Coronary artery (tissue), 2 donors: ENCODE measurements at regions not wholly inside any gene's neighbourhood (a gene's known extent, or its start where the extent isn't known, plus 50 kb on each side); places are given as distances from the start of the nearest gene placed in this dataset.
"Not testable (repeated sequence)": the region's sequence is repeated elsewhere in the genome, so short reads cannot be mapped to it uniquely, and the experiment has no call there.

ENCODE experiments used
- DNase-seq: peaks from one replicate; pipeline ENCODE4 v3.0.0-alpha.2; 2017; ENCODE audit warnings: low spot score
- H3K27ac ChIP-seq, 2 donors: fragments of 200-600 bp; sonication (generic); one replicate each; pipeline ENCODE4 v1.5.1; 2016 to 2019
- H3K4me3 ChIP-seq: fragments of 200-600 bp; sonication (generic); 2 replicates; pipeline ENCODE4 v1.5.1; 2016; ENCODE audit warnings: mild to moderate bottlenecking, moderate library complexity
- TF ChIP-seq, protein P1 (sequence below): fragments of 200-600 bp; sonication (generic); IDR thresholded peaks from one replicate; pipeline ENCODE4 v1.5.1; 2019; ENCODE audit warnings: antibody characterized with exemption

GRCh38 chr12:89770391-89770790 is 61.8 kb upstream of the ATP2B1 start:
- H3K4me3 ChIP-seq = no peak overlapping the region
- TF ChIP-seq, protein P1, sequence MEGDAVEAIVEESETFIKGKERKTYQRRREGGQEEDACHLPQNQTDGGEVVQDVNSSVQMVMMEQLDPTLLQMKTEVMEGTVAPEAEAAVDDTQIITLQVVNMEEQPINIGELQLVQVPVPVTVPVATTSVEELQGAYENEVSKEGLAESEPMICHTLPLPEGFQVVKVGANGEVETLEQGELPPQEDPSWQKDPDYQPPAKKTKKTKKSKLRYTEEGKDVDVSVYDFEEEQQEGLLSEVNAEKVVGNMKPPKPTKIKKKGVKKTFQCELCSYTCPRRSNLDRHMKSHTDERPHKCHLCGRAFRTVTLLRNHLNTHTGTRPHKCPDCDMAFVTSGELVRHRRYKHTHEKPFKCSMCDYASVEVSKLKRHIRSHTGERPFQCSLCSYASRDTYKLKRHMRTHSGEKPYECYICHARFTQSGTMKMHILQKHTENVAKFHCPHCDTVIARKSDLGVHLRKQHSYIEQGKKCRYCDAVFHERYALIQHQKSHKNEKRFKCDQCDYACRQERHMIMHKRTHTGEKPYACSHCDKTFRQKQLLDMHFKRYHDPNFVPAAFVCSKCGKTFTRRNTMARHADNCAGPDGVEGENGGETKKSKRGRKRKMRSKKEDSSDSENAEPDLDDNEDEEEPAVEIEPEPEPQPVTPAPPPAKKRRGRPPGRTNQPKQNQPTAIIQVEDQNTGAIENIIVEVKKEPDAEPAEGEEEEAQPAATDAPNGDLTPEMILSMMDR = no peak
- DNase-seq = no peak
- no peak overlapping the region for H3K27ac ChIP-seq

DNA sequence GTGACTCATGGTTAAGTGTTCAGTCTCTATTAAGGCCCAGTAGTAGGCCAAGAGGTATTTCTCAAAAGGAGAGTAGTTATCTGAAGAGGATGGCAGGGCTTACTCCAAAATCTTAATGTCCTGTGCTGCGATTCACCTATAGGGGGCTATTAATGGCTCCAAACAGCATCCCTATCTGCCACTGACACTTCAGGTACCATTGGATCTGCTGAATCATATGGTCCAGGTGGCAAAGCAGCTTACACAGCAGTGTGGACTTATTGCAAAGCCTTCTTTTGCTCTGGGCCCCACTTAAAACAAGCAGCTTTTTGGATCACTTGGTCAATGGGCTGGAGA is 60.8 kb upstream of the ATP2B1 start:
- DNase-seq = no peak
- TF ChIP-seq, protein P1 = no peak
- no peak overlapping the region for H3K27ac ChIP-seq
- H3K4me3 ChIP-seq = no peak overlapping the region

- no peak for DNase-seq
- no peak overlapping the region for H3K27ac ChIP-seq
- TF ChIP-seq, protein P1 = no peak
Measured at GRCh38 chr12:89768586-89769482, 60.2 kb upstream of the ATP2B1 start.

GRCh38 chr12:89765959-89766824 is 57.6 kb upstream of the ATP2B1 start:
- H3K4me3 ChIP-seq = no peak overlapping the region
- DNase-seq = no peak
- H3K27ac ChIP-seq = no peak overlapping the region
- TF ChIP-seq, protein P1 = no peak

More at GRCh38 chr12:89768586-89769482, 60.2 kb upstream of the ATP2B1 start:
- no peak overlapping the region for H3K4me3 ChIP-seq

DNA sequence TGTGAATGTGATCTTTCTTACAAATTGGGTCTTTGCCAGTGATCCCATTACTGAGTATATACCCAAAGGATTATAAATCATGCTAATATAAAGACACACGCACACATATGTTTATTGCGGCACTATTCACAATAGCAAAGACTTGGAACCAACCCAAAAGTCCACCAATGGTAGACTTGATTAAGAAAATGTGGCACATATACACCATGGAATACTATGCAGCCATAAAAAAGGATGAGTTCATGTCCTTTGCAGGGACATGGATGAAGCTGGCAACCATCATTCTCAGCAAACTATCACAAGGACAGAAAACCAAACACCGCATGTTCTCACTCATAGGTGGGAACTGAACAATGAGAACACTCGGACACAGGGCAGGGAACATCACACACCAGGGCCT is 55.5 kb upstream of the ATP2B1 start:
- H3K4me3 ChIP-seq, DNase-seq, H3K27ac ChIP-seq: not testable (repeated sequence)

DNA sequence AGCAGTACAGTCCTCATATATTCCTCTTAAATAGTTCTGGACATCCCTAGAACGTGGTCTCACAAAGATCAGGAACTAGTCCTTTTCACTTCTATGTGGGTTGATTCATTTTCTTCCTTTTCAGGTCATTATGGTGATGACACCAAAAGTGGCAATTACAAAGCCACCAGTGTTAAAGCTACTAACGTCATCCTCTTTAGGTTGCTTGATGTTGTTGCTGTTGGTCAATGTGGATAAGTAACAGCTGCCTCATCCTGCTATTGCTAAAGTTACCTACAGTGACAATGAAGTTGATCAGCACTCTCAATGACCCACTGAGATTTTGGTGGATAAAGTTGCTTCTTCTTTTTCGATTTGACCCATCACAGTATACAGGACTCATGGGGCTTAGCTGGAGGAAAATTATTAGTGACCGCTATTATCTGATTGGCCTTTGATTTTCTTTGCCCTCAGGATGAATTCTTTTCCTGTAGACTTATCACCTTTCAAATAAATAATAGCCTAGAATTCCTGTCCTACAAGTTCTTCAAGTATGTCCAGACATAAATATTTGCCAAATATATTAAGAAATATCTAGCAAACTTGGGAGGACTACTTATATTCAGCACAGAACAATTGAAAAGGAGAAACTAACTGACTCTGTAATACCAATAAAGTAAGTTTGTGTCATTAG is 54.0 kb upstream of the ATP2B1 start:
- no peak overlapping the region for H3K27ac ChIP-seq
- DNase-seq = no peak
- no peak overlapping the region for H3K4me3 ChIP-seq
- TF ChIP-seq, protein P1 = no peak

GRCh38 chr12:89760783-89761182 is 52.1 kb upstream of the ATP2B1 start:
- TF ChIP-seq, protein P1 = no peak
- Histone ChIP-seq H3K4me3 (no peak overlapping the region), H3K27ac (no peak overlapping the region)
- DNase-seq = no peak
